GM19324 (cell line): ENCODE measurements at regions not wholly inside any gene's neighbourhood (a gene's known extent, or its start where the extent isn't known, plus 50 kb on each side); places are given as distances from the start of the nearest gene placed in this dataset.
"Not testable (repeated sequence)": the region's sequence is repeated elsewhere in the genome, so short reads cannot be mapped to it uniquely, and the experiment has no call there.

Source experiments
- ATAC-seq: cut with Tn5 transposase; IDR thresholded peaks from one replicate; pipeline ENCODE4 v1.9.1; 2021; ENCODE audit warnings: mild to moderate bottlenecking, moderate library complexity; ENCODE audit not compliant: unreplicated experiment, low FRiP score

GRCh38 chr1:8230292-8230621 lies 87.7 kb upstream of the SLC45A1 start:
- no peak for ATAC-seq

GRCh38 chr1:8228253-8228652 lies 89.7 kb upstream of the SLC45A1 start:
- no peak for ATAC-seq

- ATAC-seq, result not testable (repeated sequence)
These were observed 90.2 kb upstream of the SLC45A1 start for GRCh38 chr1:8227674-8228073.

GRCh38 chr1:8226747-8227146 lies 91.2 kb upstream of the SLC45A1 start:
- ATAC-seq, result no peak

GRCh38 chr1:8226024-8226423 lies 91.9 kb upstream of the SLC45A1 start:
- ATAC-seq, result not testable (repeated sequence)

- no peak for ATAC-seq
These were observed 94.4 kb upstream of the SLC45A1 start for GRCh38 chr1:8223526-8223925.

- no peak for ATAC-seq
These were observed 95.1 kb upstream of the SLC45A1 start for GRCh38 chr1:8222789-8223188.

GRCh38 chr1:8219530-8219929 lies 98.4 kb upstream of the SLC45A1 start:
- no peak for ATAC-seq

DNA sequence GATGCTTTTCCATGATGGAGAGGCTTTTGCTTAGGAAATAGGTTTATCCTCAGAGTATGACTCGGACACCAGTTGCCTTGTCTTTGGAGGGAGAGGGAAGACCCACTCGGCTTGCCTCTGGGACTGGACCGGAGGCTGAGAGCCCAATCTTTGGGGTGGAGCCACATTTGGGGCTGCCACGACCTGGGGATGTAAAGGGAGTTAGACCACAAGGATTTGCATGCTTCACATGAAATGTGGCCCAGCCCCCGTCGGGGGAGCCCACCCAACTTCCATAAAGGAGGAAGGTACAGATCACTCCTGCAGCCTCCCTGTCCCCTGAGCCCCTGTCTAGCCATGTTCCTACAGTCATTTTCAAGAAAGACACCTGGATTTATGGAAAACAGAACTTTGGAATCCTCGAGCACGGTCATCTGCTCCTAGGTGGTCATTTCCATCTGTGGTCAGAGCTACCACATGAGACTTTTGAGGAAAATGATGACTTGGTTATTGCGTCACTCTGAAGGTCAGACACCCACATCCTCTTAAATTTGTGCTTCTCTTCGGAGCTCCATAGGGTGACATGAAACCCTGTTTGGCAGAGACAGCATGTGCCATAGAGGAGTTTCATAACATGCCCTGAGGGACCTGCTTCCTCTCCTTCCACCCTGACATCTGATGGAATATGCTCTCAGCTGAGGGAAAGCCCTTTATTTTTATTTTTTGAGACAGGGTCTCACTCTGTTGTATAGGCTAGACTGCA lies 99.4 kb upstream of the SLC45A1 start:
- ATAC-seq, result no peak

- ATAC-seq, result no peak
These were observed 100.1 kb upstream of the SLC45A1 start for GRCh38 chr1:8217809-8218208.

DNA sequence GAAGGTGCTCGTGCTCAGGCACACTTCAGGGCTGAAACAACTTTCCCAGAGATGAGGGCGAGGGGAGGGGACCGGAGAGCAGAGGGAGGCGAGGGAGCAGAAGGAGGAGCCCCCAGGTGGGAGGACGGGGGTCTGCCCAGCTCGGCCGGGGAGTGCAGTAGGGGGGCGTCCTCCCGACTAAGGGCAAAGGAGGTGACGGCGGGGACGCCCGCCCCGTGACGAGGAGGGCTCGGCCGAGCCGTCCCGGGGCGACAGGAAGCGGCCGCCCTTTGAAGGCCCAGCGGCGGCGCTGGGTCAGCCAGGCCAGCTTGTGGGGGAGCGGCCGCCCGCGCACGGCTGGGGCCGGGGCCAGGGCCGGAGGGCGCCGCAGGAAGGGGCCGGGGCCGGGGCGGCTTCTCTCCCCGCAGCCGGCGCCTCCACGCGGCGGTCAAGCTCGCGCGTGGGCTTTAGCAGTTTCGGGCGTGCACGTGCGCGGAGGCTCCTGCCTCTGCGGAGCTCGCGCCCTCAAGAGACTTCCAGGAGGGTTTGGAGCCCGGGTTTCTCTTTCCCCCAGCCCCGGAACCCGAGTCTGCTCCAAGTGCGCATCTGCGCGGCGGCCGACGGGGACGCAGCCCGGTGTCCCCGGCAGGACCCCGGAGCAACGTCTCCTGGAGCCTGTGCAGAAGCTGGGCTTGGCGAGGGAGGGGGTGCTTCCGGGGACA lies 100.8 kb upstream of the SLC45A1 start:
- no peak for ATAC-seq

DNA sequence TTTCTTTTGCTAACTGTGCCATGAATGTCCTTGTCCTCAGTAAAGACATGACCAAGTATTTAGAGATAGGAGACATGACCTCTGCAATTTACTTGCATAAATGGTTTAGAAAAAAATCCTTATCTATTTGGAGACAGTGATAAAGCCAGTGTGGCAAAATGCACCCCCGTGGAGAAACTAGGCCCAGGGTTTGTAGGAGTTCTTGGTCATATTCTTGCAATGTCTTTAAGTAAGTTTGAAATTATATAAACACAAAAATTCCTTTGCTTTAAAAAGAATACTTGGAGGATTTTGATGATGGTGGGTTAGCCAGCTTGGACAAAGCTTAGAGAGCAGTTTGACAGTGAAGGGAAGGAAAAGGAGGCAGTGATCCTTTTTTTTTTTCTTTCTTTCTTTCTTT lies 101.9 kb upstream of the SLC45A1 start:
- ATAC-seq, result no peak

GRCh38 chr1:8214501-8215173 lies 103.3 kb upstream of the SLC45A1 start:
- ATAC-seq, result no peak

DNA sequence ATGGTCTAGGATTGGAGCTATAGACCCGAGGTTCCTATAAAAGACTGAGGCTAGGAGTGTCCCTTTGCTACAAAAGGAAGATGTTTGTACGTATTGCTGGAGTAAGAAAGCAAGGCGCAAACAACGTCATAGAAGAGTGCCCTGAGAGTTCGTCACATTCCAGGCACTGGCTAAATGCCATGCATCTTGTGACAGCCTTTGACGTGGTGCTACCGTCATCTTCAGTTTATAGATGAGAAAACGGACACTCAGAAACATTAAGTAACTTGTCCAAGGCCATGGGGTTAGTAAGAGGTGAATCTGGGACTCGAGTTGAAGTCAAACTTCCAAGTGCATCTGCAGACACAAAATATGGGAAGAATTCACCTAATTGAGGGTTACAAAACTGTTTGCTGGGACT lies 104.2 kb upstream of the SLC45A1 start:
- ATAC-seq, result no peak

DNA sequence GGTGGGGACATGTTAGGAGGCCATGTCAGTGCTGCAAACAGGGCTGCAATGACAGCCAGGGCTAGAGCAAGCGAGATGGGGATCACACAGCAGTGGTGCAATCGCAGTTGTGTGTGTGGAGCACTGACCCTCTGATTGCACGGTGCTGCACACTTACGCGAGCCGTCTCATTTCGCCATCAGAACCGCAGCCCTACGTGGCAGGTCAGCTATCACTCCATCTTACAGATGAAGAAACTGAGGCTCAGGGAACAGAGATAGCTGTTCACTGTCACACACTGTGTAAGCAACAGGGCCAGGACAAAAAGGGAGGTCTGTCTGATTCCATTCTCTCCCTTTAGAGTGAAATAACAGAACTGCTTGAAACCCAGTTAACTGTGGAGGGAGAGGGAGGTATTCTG lies 104.8 kb upstream of the SLC45A1 start:
- no peak for ATAC-seq

DNA sequence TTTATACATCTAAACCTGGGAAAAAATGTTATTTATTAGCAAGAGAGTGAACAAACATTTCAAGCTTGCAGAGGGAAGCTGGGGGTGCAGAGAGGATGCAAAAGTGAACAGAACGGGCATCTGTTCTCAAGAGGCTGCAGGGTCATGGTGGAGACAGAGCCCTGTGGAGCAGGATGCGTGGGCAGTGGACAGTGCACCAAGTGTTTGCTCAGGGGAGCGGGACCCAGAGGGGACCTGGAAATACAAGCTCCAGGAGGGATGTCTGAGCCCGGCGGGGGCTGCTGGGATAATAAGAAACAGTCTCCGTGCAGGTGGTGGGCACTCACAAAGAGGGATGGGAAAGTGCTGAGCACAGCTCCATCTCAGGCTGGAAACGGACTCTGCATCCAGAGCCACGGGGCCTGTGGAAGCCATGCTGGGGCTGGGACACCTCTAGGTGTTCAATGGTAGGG lies 105.3 kb upstream of the SLC45A1 start:
- no peak for ATAC-seq

DNA sequence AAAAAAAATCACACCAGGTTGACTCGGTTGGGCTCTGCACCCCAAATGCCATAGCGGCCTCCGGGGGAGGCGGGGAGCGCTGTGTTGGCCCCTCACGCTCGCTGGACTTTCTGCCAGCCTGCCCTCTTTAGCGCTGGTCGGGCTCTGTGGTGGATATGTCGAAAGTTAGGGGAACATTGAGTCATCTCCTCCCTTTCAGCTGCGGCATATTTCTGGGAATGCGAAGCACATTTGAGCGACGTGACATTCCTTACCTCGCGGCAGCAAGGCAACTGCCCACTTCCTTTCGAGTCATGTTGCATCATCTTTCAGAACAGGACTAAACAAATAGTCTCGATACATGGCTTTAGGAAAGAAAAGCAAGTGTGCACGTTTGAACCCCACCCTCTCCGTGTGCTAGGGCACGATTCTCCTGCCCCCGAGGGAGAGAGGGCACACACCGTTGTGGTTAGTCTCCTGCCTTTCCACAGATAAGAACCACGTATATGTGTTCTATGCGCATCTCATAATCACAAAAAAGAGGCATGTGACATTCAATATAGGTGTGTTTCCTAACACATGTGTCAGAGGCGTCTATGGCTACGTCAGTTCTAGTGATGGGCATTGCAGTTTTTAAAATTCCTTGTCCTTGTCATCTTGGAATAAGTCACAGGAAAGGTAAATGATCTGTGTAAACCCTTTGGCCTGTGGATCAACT lies 105.9 kb upstream of the SLC45A1 start:
- ATAC-seq, result no peak

DNA sequence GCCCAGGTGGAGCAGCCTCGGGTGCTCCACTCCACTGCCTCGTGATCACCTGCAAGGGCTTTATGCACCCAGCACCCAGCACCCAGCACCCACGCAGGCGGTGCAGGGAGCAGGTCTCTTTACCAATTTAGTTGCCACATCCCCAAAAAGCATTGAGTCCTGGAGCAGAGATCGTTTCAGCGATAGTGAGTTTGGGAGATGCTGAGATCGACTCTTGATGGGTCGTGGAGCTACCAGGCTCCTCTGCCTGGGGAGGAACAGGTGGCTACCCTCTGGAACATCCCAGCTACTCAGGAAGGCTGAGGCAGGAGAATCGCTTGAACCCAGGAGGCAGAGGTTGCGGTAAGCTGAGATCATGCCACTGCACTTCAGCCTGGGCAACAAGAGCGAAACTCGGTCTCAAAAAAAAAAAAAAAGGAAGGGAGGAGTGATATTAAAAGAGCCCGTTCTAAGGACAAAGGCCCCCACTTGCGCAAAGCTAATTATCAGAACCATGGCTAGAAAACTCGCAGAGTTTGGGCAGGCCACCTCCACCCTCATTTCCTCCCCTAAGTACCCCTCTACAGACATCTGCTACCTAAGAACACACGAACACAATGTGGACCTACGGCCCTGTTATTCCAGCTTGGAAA lies 106.5 kb upstream of the SLC45A1 start:
- ATAC-seq, result no peak

DNA sequence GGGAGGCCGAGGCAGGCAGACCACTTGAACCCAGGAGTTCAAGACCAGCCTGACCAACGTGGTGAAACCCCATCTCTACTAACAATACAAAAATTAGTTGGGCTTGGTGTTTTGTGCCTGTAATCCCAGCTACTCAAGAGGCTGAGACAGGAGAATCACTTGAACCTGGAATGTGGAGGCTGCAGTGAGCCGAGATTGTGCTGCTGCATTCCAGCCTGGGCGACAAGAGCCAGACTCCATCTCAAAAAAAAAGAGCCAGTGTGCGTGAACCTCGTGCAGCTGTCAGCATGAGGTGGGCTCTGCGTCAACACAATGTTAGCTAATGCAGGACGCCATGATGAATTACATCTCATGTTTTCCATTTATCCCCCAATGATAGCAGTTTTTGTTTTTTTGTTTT lies 110.7 kb upstream of the SLC45A1 start:
- ATAC-seq, result no peak

DNA sequence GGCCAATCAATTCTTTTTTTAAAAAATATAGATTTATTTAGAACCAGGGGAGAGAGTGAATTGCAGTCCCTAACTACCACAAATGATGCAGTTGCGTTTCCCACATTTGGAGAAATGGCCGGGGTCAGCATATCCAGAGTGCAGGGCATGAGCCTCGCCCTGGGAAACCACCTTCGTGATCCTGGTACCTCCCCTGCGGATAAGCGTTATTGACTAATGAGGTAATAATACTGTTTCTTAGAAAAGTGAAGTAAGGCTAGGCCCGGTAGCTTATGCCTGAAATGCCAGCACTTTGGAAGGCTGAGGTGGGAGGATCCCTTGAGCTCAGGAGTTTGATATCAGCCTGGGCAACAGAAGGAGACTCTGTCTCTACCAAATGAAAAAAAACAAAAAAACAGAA lies 111.5 kb upstream of the SLC45A1 start:
- no peak for ATAC-seq

DNA sequence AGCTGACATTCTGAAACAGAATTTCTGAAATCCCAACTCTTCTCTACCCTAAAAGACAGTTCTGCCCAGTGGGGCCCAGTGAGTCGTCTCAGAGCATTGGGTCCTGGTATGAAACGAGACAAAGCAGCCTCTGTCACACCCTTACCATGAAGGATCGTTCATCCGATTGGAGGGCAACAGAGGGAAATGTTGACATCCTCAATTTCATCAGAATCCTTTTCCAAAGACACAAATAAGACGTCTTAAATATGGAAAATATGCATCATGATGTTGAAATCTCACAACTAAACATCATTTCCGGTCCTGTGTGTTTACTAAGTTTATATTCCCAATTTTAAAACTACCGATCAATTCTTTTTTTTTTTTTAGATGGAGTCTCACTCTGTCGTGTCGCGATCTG lies 112.1 kb upstream of the SLC45A1 start:
- ATAC-seq, result no peak
